SK-N-SH (cell line): ENCODE measurements at regions not wholly inside any gene's neighbourhood (a gene's known extent, or its start where the extent isn't known, plus 50 kb on each side); places are given as distances from the start of the nearest gene placed in this dataset.

ENCODE experiments used
- CTCF ChIA-PET: fragments of 300-600, 350-600 bp; formaldehyde crosslinking; extraction: SDS; loops from one replicate; lab custom pipeline; 2021; lab: Yijun Ruan, JAX
- POLR2A ChIA-PET: fragments of 350-600 bp; sonication (Branson Sonifier 250); formaldehyde crosslinking; extraction: SDS; loops from one replicate; lab custom pipeline; 2020; ENCODE audit warnings: antibody characterized with exemption, inconsistent platforms; lab: Yijun Ruan, JAX
- DNase-seq: peaks from one replicate; pipeline ENCODE4 v3.0.0; 2012
- H2AFZ ChIP-seq: fragments of 200-600 bp; sonication (generic); 2 replicates; pipeline ENCODE4 v1.8.1; 2016; ENCODE audit warnings: antibody characterized with exemption, mild to moderate bottlenecking, low read depth
- H3F3A ChIP-seq: fragments of 200-600 bp; sonication (generic); replicated peaks from 2 replicates; pipeline ENCODE3; 2016; ENCODE audit warnings: antibody characterized with exemption, mild to moderate bottlenecking; ENCODE audit not compliant: insufficient read depth
- H3K27ac ChIP-seq, 2 experiments: fragments of 200-500 bp in 1 of 2; fragments of 200-600 bp in 1 of 2; sonication (Bioruptor generic) in 1 of 2; sonication (generic), shearing (Covaris generic) in 1 of 2; 2 replicates each; pipeline versions ENCODE4 v1.5.1 to v1.6.1; 2014 to 2016; ENCODE audit warnings: low read depth in 2 of 2, inconsistent platforms in 1 of 2, low read length in 1 of 2, mild to moderate bottlenecking in 1 of 2, mixed read lengths in 1 of 2
- H3K27me3 ChIP-seq: fragments of 200-600 bp; sonication (generic), shearing (Covaris generic); 2 replicates; pipeline ENCODE4 v1.6.1; 2016; ENCODE audit warnings: mixed run types; ENCODE audit not compliant: insufficient read depth
- H3K36me3 ChIP-seq, 2 experiments: fragments of 200-500 bp in 1 of 2; fragments of 200-600 bp in 1 of 2; sonication (Bioruptor generic) in 1 of 2; sonication (generic) in 1 of 2; replicated peaks in 1 of 2; 2 replicates each; pipeline versions ENCODE3 to v1.5.1; 2014 to 2016; ENCODE audit warnings: low read length in 1 of 2, mild to moderate bottlenecking in 1 of 2; ENCODE audit not compliant: insufficient read depth in 2 of 2, control insufficient read depth in 1 of 2
- H3K4me1 ChIP-seq, 2 experiments: fragments of 200-500 bp in 1 of 2; fragments of 200-600 bp in 1 of 2; sonication (Bioruptor generic) in 1 of 2; sonication (generic), shearing (Covaris generic) in 1 of 2; 2 replicates each; pipeline versions ENCODE4 v1.5.1 to v1.6.1; 2014 to 2016; ENCODE audit warnings: low read depth in 1 of 2, low read length in 1 of 2, mixed run types in 1 of 2; ENCODE audit not compliant: insufficient read depth in 2 of 2, control insufficient read depth in 1 of 2
- H3K4me2 ChIP-seq: fragments of 200-600 bp; sonication (generic), shearing (Covaris generic); 2 replicates; pipeline ENCODE4 v1.6.1; 2017; ENCODE audit warnings: mixed run types
- H3K4me3 ChIP-seq, 2 experiments: fragments of 200-500 bp in 1 of 2; fragments of 200-600 bp in 1 of 2; sonication (Bioruptor generic) in 1 of 2; sonication (generic), shearing (Covaris generic) in 1 of 2; 2 replicates each; pipeline versions ENCODE4 v1.5.1 to v1.8.1; 2014 to 2016; ENCODE audit warnings: low read depth in 2 of 2, inconsistent platforms in 1 of 2, low read length in 1 of 2, mild to moderate bottlenecking in 1 of 2, mixed read lengths in 1 of 2, moderate library complexity in 1 of 2
- H3K79me2 ChIP-seq: fragments of 200-600 bp; sonication (generic); 2 replicates; pipeline ENCODE4 v1.8.1; 2017; ENCODE audit warnings: mild to moderate bottlenecking; ENCODE audit not compliant: insufficient read depth
- H3K9ac ChIP-seq: fragments of 200-600 bp; sonication (generic); 2 replicates; pipeline ENCODE4 v1.6.1; 2017; ENCODE audit warnings: mixed run types
- H3K9me2 ChIP-seq: fragments of 200-600 bp; sonication (generic); 2 replicates; pipeline ENCODE4 v1.6.1; 2017; ENCODE audit warnings: mixed run types
- H3K9me3 ChIP-seq: fragments of 200-600 bp; sonication (generic); 2 replicates; pipeline ENCODE4 v1.6.1; 2017; ENCODE audit warnings: mixed run types, mild to moderate bottlenecking, moderate library complexity
- H4K20me1 ChIP-seq: fragments of 200-600 bp; sonication (generic); 2 replicates; pipeline ENCODE4 v1.6.1; 2017; ENCODE audit warnings: mild to moderate bottlenecking, mixed run types; ENCODE audit not compliant: insufficient read depth
- CTCF ChIP-seq: fragments of 200-600 bp; sonication (generic); IDR thresholded peaks from 2 replicates; pipeline ENCODE4 v1.6.1; 2017; ENCODE audit warnings: antibody characterized with exemption, mild to moderate bottlenecking, moderate library complexity
- FOSL2 ChIP-seq: IDR thresholded peaks from 2 replicates; pipeline ENCODE4 v1.4.0; 2012; ENCODE audit warnings: low read depth, mild to moderate bottlenecking, moderate library complexity, borderline replicate concordance
- FOXJ3 ChIP-seq: sonication (generic); formaldehyde crosslinking; IDR thresholded peaks from 2 replicates; pipeline ENCODE4 v1.5.1; 2020; ENCODE audit warnings: mild to moderate bottlenecking, missing genetic modification reagents
- MAX ChIP-seq: IDR thresholded peaks from 2 replicates; pipeline ENCODE4 v1.4.0; 2012; ENCODE audit warnings: low read depth
- MEF2A ChIP-seq: IDR thresholded peaks from 2 replicates; pipeline ENCODE4 v1.4.0; 2012; ENCODE audit warnings: low read depth, borderline replicate concordance
- MXI1 ChIP-seq: IDR thresholded peaks from 2 replicates; pipeline ENCODE4 v1.6.1; 2012; ENCODE audit warnings: mild to moderate bottlenecking, low read depth, low read length, improper control_type of control experiment
- NFIC ChIP-seq: IDR thresholded peaks from 2 replicates; pipeline ENCODE4 v1.4.0; 2012; ENCODE audit warnings: borderline replicate concordance
- NRF1 ChIP-seq: IDR thresholded peaks from 2 replicates; pipeline ENCODE4 v1.6.1; 2012; ENCODE audit warnings: low read depth, mild to moderate bottlenecking, low read length
- RAD21 ChIP-seq: IDR thresholded peaks from 2 replicates; pipeline ENCODE4 v1.6.1; 2012; ENCODE audit warnings: mild to moderate bottlenecking, low read length
- RCOR1 ChIP-seq: fragments of 150-350 bp; IDR thresholded peaks from 2 replicates; pipeline ENCODE4 v1.6.1; 2017; ENCODE audit warnings: antibody characterized with exemption, low read length
- REST ChIP-seq: IDR thresholded peaks from 2 replicates; pipeline ENCODE4 v1.6.1; 2012; ENCODE audit warnings: mild to moderate bottlenecking, low read depth, low read length, moderate library complexity
- RFX5 ChIP-seq: IDR thresholded peaks from 2 replicates; pipeline ENCODE4 v1.6.1; 2012; ENCODE audit warnings: mild to moderate bottlenecking, improper control_type of control experiment, low read length
- RXRA ChIP-seq: IDR thresholded peaks from 2 replicates; pipeline ENCODE4 v1.4.0; 2012; ENCODE audit warnings: low read depth, mild to moderate bottlenecking, borderline replicate concordance
- SIN3A ChIP-seq: IDR thresholded peaks from 2 replicates; pipeline ENCODE4 v1.6.1; 2012; ENCODE audit warnings: low read depth, mild to moderate bottlenecking, low read length, moderate library complexity, borderline replicate concordance
- SMC3 ChIP-seq: IDR thresholded peaks from 2 replicates; pipeline ENCODE4 v1.6.1; 2012; ENCODE audit warnings: low read depth, low read length, improper control_type of control experiment
- TEAD4 ChIP-seq: IDR thresholded peaks from 2 replicates; pipeline ENCODE4 v1.4.0; 2012; ENCODE audit warnings: mild to moderate bottlenecking, borderline replicate concordance; ENCODE audit not compliant: insufficient read depth
- USF1 ChIP-seq: IDR thresholded peaks from 2 replicates; pipeline ENCODE4 v1.4.0; 2012; ENCODE audit warnings: low read depth, borderline replicate concordance
- USF2 ChIP-seq: fragments of 150-350 bp; IDR thresholded peaks from 2 replicates; pipeline ENCODE4 v1.6.1; 2017; ENCODE audit warnings: antibody characterized with exemption, low read length, low read depth, borderline replicate concordance
- YY1 ChIP-seq: IDR thresholded peaks from 2 replicates; pipeline ENCODE4 v1.4.0; 2012; ENCODE audit warnings: low read depth, mild to moderate bottlenecking
- WGBS: methylation state at CpG from one replicate; pipeline ENCODE4 v1.1.6; 2017; ENCODE audit warnings: low lambda C conversion rate; 5-methylcytosine and 5-hydroxymethylcytosine counted together

- Histone ChIP-seq H2AFZ (no peak overlapping the region), H3F3A (no peaks in the 10 kb centered on the region), H3K4me1 (no peaks in the 10 kb centered on the region), H3K27ac (no peak overlapping the region), H4K20me1 (no peaks in the 10 kb centered on the region), H3K9me2 (no peaks in the 10 kb centered on the region), H3K27me3 (no peaks in the 10 kb centered on the region), H3K4me3 (no peak overlapping the region), H3K4me2 (no peak overlapping the region), H3K79me2 (no peaks in the 10 kb centered on the region), H3K36me3 (no peaks in the 10 kb centered on the region), H3K9ac (no peak overlapping the region), H3K9me3 (no peaks in the 10 kb centered on the region)
- no peak for TF ChIP-seq SMC3
- TF ChIP-seq MXI1: no peak
- TF ChIP-seq USF2: no peak
- no peak for TF ChIP-seq SIN3A
- TF ChIP-seq FOXJ3: no peak
- TF ChIP-seq TEAD4: no peak
- TF ChIP-seq CTCF: no peak
- TF ChIP-seq NRF1: no peak
- TF ChIP-seq USF1: no peak
- no peak for TF ChIP-seq RCOR1
- TF ChIP-seq YY1: no peak
- no peak for TF ChIP-seq MEF2A
- TF ChIP-seq RAD21: no peak
- 46% methylated on average over 1 of the region's 1 CpG for WGBS
- CTCF ChIA-PET: interaction anchor here (1.2 kb wide), 1 partner anchor 38 kb away, joined by 4 read pairs; no protein-coding TSS in a partner anchor
- POLR2A ChIA-PET: no interaction called here
- DNase-seq: no peak
Observed at GRCh38 chr6:67165606-67166005, 1458.6 kb upstream of the EYS start.

GRCh38 chr6:67160820-67161219, 1453.8 kb upstream of the EYS start:
- no peaks in the 10 kb centered on the region for H3K9me3 ChIP-seq
- H3K27me3 ChIP-seq: no peaks in the 10 kb centered on the region

More at GRCh38 chr6:67160820-67161219, 1453.8 kb upstream of the EYS start:
- ChIA-PET CTCF (no interaction called here), POLR2A (no interaction called here)
- H3K27ac ChIP-seq: no peak overlapping the region
- H4K20me1 ChIP-seq: no peaks in the 10 kb centered on the region
- H3K4me2 ChIP-seq: no peak overlapping the region
- no peaks in the 10 kb centered on the region for H3K79me2 ChIP-seq
- no peaks in the 10 kb centered on the region for H3K4me1 ChIP-seq
- no peak overlapping the region for H2AFZ ChIP-seq
- DNase-seq: no peak
- 20% methylated on average over 1 of the region's 1 CpG for WGBS
- H3F3A ChIP-seq: no peaks in the 10 kb centered on the region
- no peaks in the 10 kb centered on the region for H3K9me2 ChIP-seq
- no peak overlapping the region for H3K4me3 ChIP-seq
- TF ChIP-seq RXRA: no peak
- no peak for TF ChIP-seq REST
- TF ChIP-seq FOSL2: no peak
- TF ChIP-seq MAX: no peak
- TF ChIP-seq SIN3A: no peak
- no peak for TF ChIP-seq RFX5
- no peak for TF ChIP-seq NFIC
- no peaks in the 10 kb centered on the region for H3K36me3 ChIP-seq
- H3K9ac ChIP-seq: no peak overlapping the region
